NCI-H1105 (cell line): ENCODE measurements at regions not wholly inside any gene's neighbourhood (a gene's known extent, or its start where the extent isn't known, plus 50 kb on each side); places are given as distances from the start of the nearest gene placed in this dataset.

Experiments used
- DNase-seq: peaks from one replicate; lab custom pipeline; 2025; lab: John Stamatoyannopoulos, UW

GRCh38 chr6:166692723-166693302 is 65.8 kb upstream of the RPS6KA2 start:
- DNase-seq, result peak; percentile 18

- no peak for DNase-seq
Measured at GRCh38 chr6:166691746-166692145, 64.7 kb upstream of the RPS6KA2 start.

- no peak for DNase-seq
Measured at GRCh38 chr6:166691199-166691598, 64.1 kb upstream of the RPS6KA2 start.

GRCh38 chr6:166689687-166690086 is 62.6 kb upstream of the RPS6KA2 start:
- DNase-seq, result no peak

- no peak for DNase-seq
Measured at GRCh38 chr6:166688901-166689300, 61.9 kb upstream of the RPS6KA2 start.

GRCh38 chr6:166687879-166688205 is 60.8 kb upstream of the RPS6KA2 start:
- DNase-seq, result no peak

GRCh38 chr6:166687070-166687878 is 60.2 kb upstream of the RPS6KA2 start:
- no peak for DNase-seq

- no peak for DNase-seq
Measured at GRCh38 chr6:166686317-166686716, 59.3 kb upstream of the RPS6KA2 start.

GRCh38 chr6:166684866-166685265 is 57.8 kb upstream of the RPS6KA2 start:
- no peak for DNase-seq

- DNase-seq, result no peak
Measured at GRCh38 chr6:166684170-166684569, 57.1 kb upstream of the RPS6KA2 start.

GRCh38 chr6:166683477-166683876 is 56.4 kb upstream of the RPS6KA2 start:
- DNase-seq, result no peak

- DNase-seq, result no peak
Measured at GRCh38 chr6:166679566-166679965, 52.5 kb upstream of the RPS6KA2 start.

- DNase-seq, result no peak
Measured at GRCh38 chr6:166678426-166678825, 51.4 kb upstream of the RPS6KA2 start.

- no peak for DNase-seq
Measured at GRCh38 chr6:166677941-166678340, 50.9 kb upstream of the RPS6KA2 start.
